PC-3 (cell line): ENCODE measurements at regions not wholly inside any gene's neighbourhood (a gene's known extent, or its start where the extent isn't known, plus 50 kb on each side); places are given as distances from the start of the nearest gene placed in this dataset.

Experiments
- EZH2 ChIP-seq: fragments of 300-600 bp; sonication (generic); IDR thresholded peaks from one replicate; pipeline ENCODE4 v1.6.1; 2017; ENCODE audit warnings: antibody characterized with exemption, mild to moderate bottlenecking, low read length; ENCODE audit not compliant: unreplicated experiment
- EZH2phosphoT487 ChIP-seq: fragments of 300-600 bp; sonication (generic); IDR thresholded peaks from 2 replicates; pipeline ENCODE4 v1.6.1; 2018; ENCODE audit warnings: mild to moderate bottlenecking, antibody characterized with exemption, low read length, borderline replicate concordance
- TF ChIP-seq, protein P1 (sequence below): fragments of 300-600 bp; sonication (generic); conservative IDR thresholded peaks from 2 replicates; pipeline ENCODE4 v1.5.1; 2017; ENCODE audit warnings: antibody characterized with exemption, low read depth, mild to moderate bottlenecking, low read length

DNA sequence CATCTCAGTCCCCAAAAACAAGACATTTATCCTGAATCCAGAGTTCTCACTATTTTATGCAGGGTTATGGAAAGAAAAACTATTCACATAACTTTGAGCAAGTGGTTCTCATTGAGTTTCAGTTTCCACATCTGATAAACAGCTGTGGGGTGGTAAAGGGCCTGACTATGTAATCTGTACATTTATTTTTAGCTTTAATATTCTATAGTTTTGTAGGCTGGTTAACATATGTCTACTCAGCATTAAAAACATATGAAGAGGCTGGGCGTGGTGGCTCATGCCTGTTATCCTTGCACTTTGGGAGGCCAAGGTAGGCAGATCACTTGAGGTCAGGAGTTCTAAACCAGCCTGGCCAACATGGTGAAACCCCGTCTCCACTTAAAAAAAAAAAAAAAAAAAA is 301.5 kb upstream of the CCNG1 start:
- TF ChIP-seq, protein P1, sequence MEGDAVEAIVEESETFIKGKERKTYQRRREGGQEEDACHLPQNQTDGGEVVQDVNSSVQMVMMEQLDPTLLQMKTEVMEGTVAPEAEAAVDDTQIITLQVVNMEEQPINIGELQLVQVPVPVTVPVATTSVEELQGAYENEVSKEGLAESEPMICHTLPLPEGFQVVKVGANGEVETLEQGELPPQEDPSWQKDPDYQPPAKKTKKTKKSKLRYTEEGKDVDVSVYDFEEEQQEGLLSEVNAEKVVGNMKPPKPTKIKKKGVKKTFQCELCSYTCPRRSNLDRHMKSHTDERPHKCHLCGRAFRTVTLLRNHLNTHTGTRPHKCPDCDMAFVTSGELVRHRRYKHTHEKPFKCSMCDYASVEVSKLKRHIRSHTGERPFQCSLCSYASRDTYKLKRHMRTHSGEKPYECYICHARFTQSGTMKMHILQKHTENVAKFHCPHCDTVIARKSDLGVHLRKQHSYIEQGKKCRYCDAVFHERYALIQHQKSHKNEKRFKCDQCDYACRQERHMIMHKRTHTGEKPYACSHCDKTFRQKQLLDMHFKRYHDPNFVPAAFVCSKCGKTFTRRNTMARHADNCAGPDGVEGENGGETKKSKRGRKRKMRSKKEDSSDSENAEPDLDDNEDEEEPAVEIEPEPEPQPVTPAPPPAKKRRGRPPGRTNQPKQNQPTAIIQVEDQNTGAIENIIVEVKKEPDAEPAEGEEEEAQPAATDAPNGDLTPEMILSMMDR = no peak
- no peak for TF ChIP-seq EZH2
- no peak for TF ChIP-seq EZH2phosphoT487
